ENCODE measurements at regions not wholly inside any gene's neighbourhood (a gene's known extent, or its start where the extent isn't known, plus 50 kb on each side); places are given as distances from the start of the nearest gene placed in this dataset.

GRCh38 chr5:173835131-173835530, 53.0 kb upstream of the CPEB4 start:
- DNase-seq: no peak

- DNase-seq: no peak
These were observed 52.5 kb upstream of the CPEB4 start for GRCh38 chr5:173835661-173836060.

- DNase-seq: no peak
These were observed 50.5 kb upstream of the CPEB4 start for GRCh38 chr5:173837654-173838053.
